RWPE1 (cell line): ENCODE measurements at regions not wholly inside any gene's neighbourhood (a gene's known extent, or its start where the extent isn't known, plus 50 kb on each side); places are given as distances from the start of the nearest gene placed in this dataset.

ENCODE experiments used
- CTCF ChIA-PET: fragments of 350-600 bp; sonication (Branson Sonifier 250); formaldehyde crosslinking; extraction: SDS; loops from one replicate; lab custom pipeline; 2021; lab: Yijun Ruan, JAX
- POLR2A ChIA-PET: fragments of 400-600 bp; formaldehyde crosslinking; extraction: SDS; loops from one replicate; lab custom pipeline; 2020; ENCODE audit warnings: antibody characterized with exemption; ENCODE audit not compliant: low non-redundant PET; lab: Yijun Ruan, JAX
- DNase-seq: peaks from one replicate; pipeline ENCODE4 v3.0.0; 2012; ENCODE audit warnings: low spot score
- H3K27ac ChIP-seq: fragments of 450-650 bp; 2 replicates; pipeline ENCODE4 v1.5.1; 2017
- CTCF ChIP-seq: fragments of 450-650 bp; conservative IDR thresholded peaks from 2 replicates; pipeline ENCODE4 v1.5.1; 2017; ENCODE audit warnings: low read depth, mild to moderate bottlenecking

GRCh38 chr10:111473361-111473760 lies 396.5 kb downstream of the ADRA2A start:
- TF ChIP-seq CTCF: no peak
- peak; percentile 49 for DNase-seq
- H3K27ac ChIP-seq: no peak overlapping the region
- POLR2A ChIA-PET: no interaction called here
- CTCF ChIA-PET: no interaction called here

- no peak for TF ChIP-seq CTCF
- DNase-seq: no peak
- ChIA-PET POLR2A (no interaction called here), CTCF (interaction anchor here (0.7 kb wide), 2 partner anchors 8 to 802 kb away, joined by 3 to 4 read pairs; no protein-coding TSS in a partner anchor)
- no peak overlapping the region for H3K27ac ChIP-seq
Observed at GRCh38 chr10:111474786-111475185, 398.0 kb downstream of the ADRA2A start.

GRCh38 chr10:111475720-111476119 lies 398.9 kb downstream of the ADRA2A start:
- CTCF ChIA-PET: interaction anchor here (0.6 kb wide), 1 partner anchor 70 kb away, joined by 3 read pairs; no protein-coding TSS in a partner anchor

GRCh38 chr10:111478651-111479050 lies 401.8 kb downstream of the ADRA2A start:
- TF ChIP-seq CTCF: no peak
- DNase-seq: no peak
- ChIA-PET CTCF (no interaction called here), POLR2A (no interaction called here)
- no peak overlapping the region for H3K27ac ChIP-seq

More at GRCh38 chr10:111475720-111476119, 398.9 kb downstream of the ADRA2A start:
- TF ChIP-seq CTCF: no peak
- POLR2A ChIA-PET: no interaction called here
- no peak overlapping the region for H3K27ac ChIP-seq
- peak; percentile 14 for DNase-seq

- TF ChIP-seq CTCF: no peak
- ChIA-PET CTCF (no interaction called here), POLR2A (no interaction called here)
- DNase-seq: peak; percentile 18
- H3K27ac ChIP-seq: no peak overlapping the region
Observed at GRCh38 chr10:111479966-111480365, 403.1 kb downstream of the ADRA2A start.

- TF ChIP-seq CTCF: no peak
- ChIA-PET POLR2A (no interaction called here), CTCF (interaction anchor here (1.0 kb wide), 1 partner anchor 405 kb away, joined by 4 read pairs; the partner anchor contains the start of gene ADRA2A)
- no peak overlapping the region for H3K27ac ChIP-seq
- DNase-seq: peak; percentile 13
Observed at GRCh38 chr10:111481261-111481826, 404.5 kb downstream of the ADRA2A start.
